H1 (cell line): ENCODE measurements at regions not wholly inside any gene's neighbourhood (a gene's known extent, or its start where the extent isn't known, plus 50 kb on each side); places are given as distances from the start of the nearest gene placed in this dataset.

Experiments used
- CTCF ChIA-PET: fragments of 300-600 bp; sonication (Branson Sonifier 250); formaldehyde crosslinking; loops from one replicate; lab custom pipeline; 2021; ENCODE audit not compliant: partially characterized antibody; lab: Charles Lee
- POLR2A ChIA-PET: fragments of 300-600 bp; sonication (Branson Sonifier 250); formaldehyde crosslinking; loops from one replicate; lab custom pipeline; 2021; ENCODE audit warnings: inconsistent platforms; ENCODE audit not compliant: partially characterized antibody; lab: Charles Lee
- DNase-seq, 2 experiments: peaks; one replicate each; pipeline versions ENCODE4 v3.0.0 to v3.0.0-alpha.2; 2010 to 2022; ENCODE audit warnings: low spot score in 2 of 2, low read depth in 1 of 2, mixed read lengths in 1 of 2
- FAIRE-seq: peaks from 2 replicates; lab custom pipeline; 2011; peaks lifted over from hg19 to GRCh38; lab: Jason Lieb, UNC
- H2AFZ ChIP-seq: 2 replicates; pipeline ENCODE4 v1.8.1; 2012; ENCODE audit warnings: low read length, inconsistent platforms
- H2AK5ac ChIP-seq: 2 replicates; pipeline ENCODE4 v1.6.1; 2013; ENCODE audit warnings: low read depth, low read length
- H2BK120ac ChIP-seq: replicated peaks from 2 replicates; pipeline ENCODE3; 2013; ENCODE audit warnings: low read depth, low read length, inconsistent platforms
- H2BK12ac ChIP-seq: 2 replicates; pipeline ENCODE4 v1.6.1; 2013; ENCODE audit warnings: low read depth, low read length
- H2BK15ac ChIP-seq: 2 replicates; pipeline ENCODE4 v1.6.1; 2013; ENCODE audit warnings: low read length
- H2BK20ac ChIP-seq: 2 replicates; pipeline ENCODE4 v1.6.1; 2013; ENCODE audit warnings: low read length
- H2BK5ac ChIP-seq: 2 replicates; pipeline ENCODE4 v1.6.1; 2013; ENCODE audit warnings: low read depth, low read length
- H3K14ac ChIP-seq: 2 replicates; pipeline ENCODE4 v1.6.1; 2013; ENCODE audit warnings: inconsistent platforms; ENCODE audit not compliant: insufficient read length
- H3K18ac ChIP-seq: 2 replicates; pipeline ENCODE4 v1.6.1; 2013; ENCODE audit warnings: low read length; ENCODE audit errors: extremely low read depth
- H3K23ac ChIP-seq: 2 replicates; pipeline ENCODE4 v1.6.1; 2013; ENCODE audit warnings: inconsistent platforms; ENCODE audit not compliant: insufficient read length
- H3K23me2 ChIP-seq: 2 replicates; pipeline ENCODE4 v1.6.1; 2013; ENCODE audit warnings: low read depth, low read length
- H3K27ac ChIP-seq: 2 replicates; pipeline ENCODE4 v1.6.1; 2011; ENCODE audit warnings: low read depth, low read length, inconsistent platforms
- H3K27me3 ChIP-seq, 4 experiments: replicated peaks in 1 of 4; 1 replicate in 1 of 4; 2 replicates in 3 of 4; pipeline versions ENCODE4 v1.6.1 to v1.8.1; 2011 to 2013; ENCODE audit warnings: low read length in 3 of 4, mild to moderate bottlenecking in 3 of 4, inconsistent platforms in 2 of 4, mixed read lengths in 2 of 4, moderate library complexity in 1 of 4; ENCODE audit not compliant: control insufficient read depth in 3 of 4, insufficient read depth in 3 of 4; ENCODE audit errors: extremely low read depth in 1 of 4
- H3K36me3 ChIP-seq, 4 experiments: 2 replicates each; pipeline versions ENCODE4 v1.6.1 to v1.8.1; 2011 to 2013; ENCODE audit warnings: mild to moderate bottlenecking in 4 of 4, low read length in 3 of 4, moderate library complexity in 2 of 4, control low read depth in 1 of 4, inconsistent platforms in 1 of 4; ENCODE audit not compliant: insufficient read depth in 4 of 4, control insufficient read depth in 2 of 4
- H3K4ac ChIP-seq: replicated peaks from 2 replicates; pipeline ENCODE3; 2013; ENCODE audit warnings: low read length, low read depth, mixed read lengths, inconsistent platforms; ENCODE audit not compliant: insufficient read length
- H3K4me1 ChIP-seq, 4 experiments: replicated peaks in 1 of 4; 1 replicate in 1 of 4; 2 replicates in 3 of 4; pipeline versions ENCODE4 v1.6.1 to v1.8.1; 2011 to 2013; ENCODE audit warnings: low read length in 3 of 4, inconsistent platforms in 2 of 4, mixed read lengths in 1 of 4; ENCODE audit not compliant: insufficient read depth in 4 of 4, control insufficient read depth in 3 of 4
- H3K4me2 ChIP-seq, 2 experiments: 2 replicates each; pipeline versions ENCODE4 v1.6.1 to v1.8.1; 2011 to 2013; ENCODE audit warnings: low read depth in 2 of 2, low read length in 2 of 2, control low read depth in 1 of 2, inconsistent platforms in 1 of 2, mild to moderate bottlenecking in 1 of 2; ENCODE audit not compliant: insufficient read depth in 1 of 2
- H3K4me3 ChIP-seq, 4 experiments: fragments of 200-600, 300-600 bp in 1 of 4; sonication (generic), shearing (Covaris generic), sonication (Bioruptor Twin) in 1 of 4; 2 replicates each; pipeline versions ENCODE4 v1.5.1 to v1.8.1; 2011 to 2016; ENCODE audit warnings: low read length in 4 of 4, low read depth in 3 of 4, control low read depth in 2 of 4, inconsistent platforms in 2 of 4, mild to moderate bottlenecking in 2 of 4, mixed read lengths in 1 of 4, moderate library complexity in 1 of 4; ENCODE audit not compliant: insufficient read depth in 2 of 4; ENCODE audit errors: extremely low read depth in 1 of 4
- H3K56ac ChIP-seq: replicated peaks from 2 replicates; pipeline ENCODE3; 2013; ENCODE audit warnings: low read depth, mild to moderate bottlenecking, mixed read lengths, low read length, inconsistent platforms; ENCODE audit not compliant: insufficient read length
- H3K79me1 ChIP-seq: 2 replicates; pipeline ENCODE4 v1.6.1; 2013; ENCODE audit warnings: low read depth, low read length, control low read depth
- H3K79me2 ChIP-seq, 2 experiments: 2 replicates each; pipeline versions ENCODE4 v1.6.1 to v1.8.1; 2012 to 2013; ENCODE audit warnings: low read length in 2 of 2, mild to moderate bottlenecking in 2 of 2, inconsistent platforms in 1 of 2; ENCODE audit not compliant: insufficient read depth in 2 of 2, control insufficient read depth in 1 of 2
- H3K9ac ChIP-seq, 4 experiments: replicated peaks in 1 of 4; 1 replicate in 1 of 4; 2 replicates in 3 of 4; pipeline versions ENCODE4 v1.6.1 to v1.8.1; 2011 to 2013; ENCODE audit warnings: low read depth in 3 of 4, low read length in 3 of 4, control low read depth in 2 of 4, mild to moderate bottlenecking in 2 of 4, moderate library complexity in 2 of 4, inconsistent platforms in 1 of 4; ENCODE audit errors: extremely low read depth in 1 of 4
- H3K9me3 ChIP-seq, 2 experiments: 2 replicates each; pipeline versions ENCODE4 v1.6.1 to v1.8.1; 2012 to 2013; ENCODE audit warnings: mild to moderate bottlenecking in 2 of 2, moderate library complexity in 2 of 2, control low read depth in 1 of 2, inconsistent platforms in 1 of 2, low read depth in 1 of 2, low read length in 1 of 2, mixed read lengths in 1 of 2; ENCODE audit not compliant: insufficient read depth in 2 of 2
- H4K20me1 ChIP-seq, 2 experiments: replicated peaks in 1 of 2; 2 replicates each; pipeline versions ENCODE3 to v1.8.1; 2011 to 2013; ENCODE audit warnings: inconsistent platforms in 2 of 2, low read length in 2 of 2, mild to moderate bottlenecking in 1 of 2; ENCODE audit not compliant: insufficient read depth in 2 of 2, control insufficient read depth in 1 of 2
- H4K5ac ChIP-seq: 2 replicates; pipeline ENCODE4 v1.6.1; 2013; ENCODE audit warnings: low read length, low read depth, mixed read lengths, inconsistent platforms; ENCODE audit not compliant: insufficient read length
- H4K8ac ChIP-seq: 2 replicates; pipeline ENCODE4 v1.8.0; 2013; ENCODE audit warnings: mild to moderate bottlenecking, moderate library complexity, low read length, inconsistent platforms; ENCODE audit not compliant: insufficient read depth; ENCODE audit errors: extremely low read depth
- H4K91ac ChIP-seq: replicated peaks from 2 replicates; pipeline ENCODE3; 2013; ENCODE audit warnings: low read length, mixed read lengths, inconsistent platforms; ENCODE audit not compliant: insufficient read length
- BCL11A ChIP-seq, 2 experiments: IDR thresholded peaks; one replicate each; pipeline ENCODE4 v1.6.1; 2011; ENCODE audit warnings: low read depth in 2 of 2, low read length in 2 of 2, mild to moderate bottlenecking in 2 of 2
- BRCA1 ChIP-seq: IDR thresholded peaks from 2 replicates; pipeline ENCODE4 v1.6.1; 2012; ENCODE audit warnings: low read depth, low read length, improper control_type of control experiment
- CTBP2 ChIP-seq: IDR thresholded peaks from 2 replicates; pipeline ENCODE4 v1.7.0; 2011; ENCODE audit warnings: borderline replicate concordance, mild to moderate bottlenecking, moderate library complexity, mixed read lengths, low read length; ENCODE audit not compliant: insufficient read depth, insufficient read length
- GABPA ChIP-seq: IDR thresholded peaks from 2 replicates; pipeline ENCODE4 v1.6.1; 2011; ENCODE audit warnings: mild to moderate bottlenecking, low read length, moderate library complexity, borderline replicate concordance; ENCODE audit not compliant: insufficient read depth
- GTF2F1 ChIP-seq: IDR thresholded peaks from 2 replicates; pipeline ENCODE4 v1.6.1; 2012; ENCODE audit warnings: low read depth, low read length, improper control_type of control experiment, borderline replicate concordance
- HDAC2 ChIP-seq, 2 experiments: fragments of 300-600 bp in 1 of 2; sonication (generic) in 1 of 2; IDR thresholded peaks; 2 replicates each; pipeline ENCODE4 v1.6.1; 2011 to 2012; ENCODE audit warnings: low read depth in 2 of 2, low read length in 2 of 2, mild to moderate bottlenecking in 2 of 2, moderate library complexity in 2 of 2, borderline replicate concordance in 1 of 2, inconsistent platforms in 1 of 2
- KDM4A ChIP-seq: IDR thresholded peaks from one replicate; pipeline ENCODE4 v1.7.1; 2012; ENCODE audit warnings: low read depth, mild to moderate bottlenecking, moderate library complexity, low read length, inconsistent platforms; ENCODE audit not compliant: severe bottlenecking
- KDM5A ChIP-seq: fragments of 200-600 bp; IDR thresholded peaks from 2 replicates; pipeline ENCODE4 v1.7.1; 2012; ENCODE audit warnings: mild to moderate bottlenecking, low read length, inconsistent platforms, mixed read lengths
- NANOG ChIP-seq: IDR thresholded peaks from 2 replicates; pipeline ENCODE4 v1.6.1; 2011; ENCODE audit warnings: low read length, low read depth, mild to moderate bottlenecking, inconsistent platforms; ENCODE audit not compliant: insufficient read depth, poor library complexity, severe bottlenecking
- PHF8 ChIP-seq: fragments of 200-600 bp; sonication (generic); conservative IDR thresholded peaks from 2 replicates; pipeline ENCODE4 v1.7.1; 2012; ENCODE audit warnings: low read depth, mild to moderate bottlenecking, inconsistent platforms, low read length, moderate library complexity
- POLR2AphosphoS5 ChIP-seq: IDR thresholded peaks from 2 replicates; pipeline ENCODE4 v1.6.1; 2011; ENCODE audit warnings: low read depth, low read length
- POU5F1 ChIP-seq: IDR thresholded peaks from 2 replicates; pipeline ENCODE4 v1.6.1; 2011; ENCODE audit warnings: low read depth, mild to moderate bottlenecking, low read length, moderate library complexity
- SAP30 ChIP-seq: fragments of 300-600 bp; sonication (generic); IDR thresholded peaks from 2 replicates; pipeline ENCODE4 v1.7.1; 2012; ENCODE audit warnings: low read length, moderate library complexity, mild to moderate bottlenecking, inconsistent platforms; ENCODE audit not compliant: insufficient read depth, insufficient replicate concordance
- TBP ChIP-seq: IDR thresholded peaks from 2 replicates; pipeline ENCODE4 v1.6.1; 2011; ENCODE audit warnings: low read depth, low read length, improper control_type of control experiment
- TCF12 ChIP-seq: IDR thresholded peaks from 2 replicates; pipeline ENCODE4 v1.6.1; 2011; ENCODE audit warnings: low read depth, mild to moderate bottlenecking, low read length
- WGBS, 2 experiments: shearing (Covaris generic) in 1 of 2; methylation state at CpG; one replicate each; pipeline versions ENCODE4 v1.1.6 to v1.1.7; 2013 to 2015; ENCODE audit warnings: low lambda C conversion rate in 2 of 2, mixed read lengths in 2 of 2, inconsistent platforms in 1 of 2, low coverage in 1 of 2, missing lambda C conversion rate in 1 of 2; ENCODE audit not compliant: insufficient replicate concordance in 2 of 2, insufficient coverage in 1 of 2, insufficient read length in 1 of 2; ENCODE audit errors: extremely low coverage in 1 of 2, missing lambda C conversion rate in 1 of 2; 5-methylcytosine and 5-hydroxymethylcytosine counted together

DNA sequence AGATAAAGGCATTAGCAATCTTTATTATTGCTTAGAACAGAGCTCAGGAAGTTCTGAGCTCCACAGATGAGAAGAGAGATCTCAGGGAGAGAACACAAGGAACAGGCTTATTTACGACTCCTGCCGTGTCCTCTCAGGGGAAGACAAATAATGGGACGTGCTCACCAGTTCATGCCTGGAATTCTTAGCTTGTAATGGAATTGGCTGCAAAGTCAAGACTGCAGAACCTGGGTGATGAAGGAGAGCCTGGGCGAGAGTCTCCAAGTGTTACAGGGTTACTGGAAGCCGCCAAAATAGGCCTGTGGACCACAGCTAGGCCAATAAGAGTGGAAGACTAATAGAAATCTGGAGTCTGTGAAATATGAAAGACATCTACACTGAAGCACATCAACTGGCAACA lies 174.5 kb upstream of the ADAMTSL1 start:
- Histone ChIP-seq H2BK5ac (no peak overlapping the region), H3K27ac (no peak overlapping the region), H2AFZ (0 out of 2 replicates have a peak overlapping the region, but pooled peaks have one; percentile 51), H3K9me3 (no peaks in the 10 kb centered on the region), H3K18ac (no peak overlapping the region), H3K9ac (no peak overlapping the region), H2BK12ac (no peak overlapping the region), H3K4ac (no peak overlapping the region), H4K91ac (no peak overlapping the region), H3K79me1 (no peaks in the 10 kb centered on the region), H4K5ac (no peak overlapping the region), H4K8ac (no peak overlapping the region), H3K4me1 (no peaks in the 10 kb centered on the region), H3K27me3 (no peaks in the 10 kb centered on the region), H3K14ac (no peak overlapping the region), H3K36me3 (no peaks in the 10 kb centered on the region), H3K56ac (no peak overlapping the region), H2BK15ac (no peak overlapping the region), H3K23me2 (no peaks in the 10 kb centered on the region), H2BK20ac (no peak overlapping the region), H2AK5ac (no peak overlapping the region), H3K4me3 (no peak overlapping the region), H4K20me1 (no peaks in the 10 kb centered on the region), H3K23ac (no peak overlapping the region), H3K79me2 (no peaks in the 10 kb centered on the region), H2BK120ac (no peak overlapping the region), H3K4me2 (no peak overlapping the region)
- whole genome bisulfite sequencing, 2 experiments, result 89% methylated on average over 5 of the region's 5 CpGs; no CpG with 5 or more reads in 1 of the 2 experiments
- FAIRE-seq (no peak), DNase-seq (no peak)
- CTCF ChIA-PET, result interaction anchor here (0.7 to 1.0 kb wide), 2 partner anchors 12 to 605 kb away, joined by 3 to 4 read pairs; no protein-coding TSS in a partner anchor
- POLR2A ChIA-PET, result no interaction called here
- TF ChIP-seq POU5F1, result no peak
- no peak for TF ChIP-seq GTF2F1
- no peak for TF ChIP-seq CTBP2
- TF ChIP-seq POLR2AphosphoS5, result no peak
- no peak for TF ChIP-seq PHF8
- TF ChIP-seq NANOG, result no peak
- no peak for TF ChIP-seq BRCA1
- no peak for TF ChIP-seq TBP
- no peak for TF ChIP-seq TCF12
- no peak for TF ChIP-seq SAP30
- no peak for TF ChIP-seq KDM4A
- no peak for TF ChIP-seq GABPA
- TF ChIP-seq KDM5A, result no peak
- TF ChIP-seq HDAC2 (IDR thresholded peaks at IDR 0.05; ENCODE audit: borderline replicate concordance in 1 of 2, low read depth in 2 of 2, low read length in 2 of 2), result no peak
- no peak for TF ChIP-seq BCL11A (IDR thresholded peaks at IDR 0.05; ENCODE audit: low read depth in 2 of 2, low read length in 2 of 2)
